Left kidney (tissue), 1 donor: ENCODE measurements at regions not wholly inside any gene's neighbourhood (a gene's known extent, or its start where the extent isn't known, plus 50 kb on each side); places are given as distances from the start of the nearest gene placed in this dataset.
"Not testable (repeated sequence)": the region's sequence is repeated elsewhere in the genome, so short reads cannot be mapped to it uniquely, and the experiment has no call there.

ENCODE experiments used
- DNase-seq: peaks from one replicate; pipeline ENCODE4 v3.0.0-alpha.2; 2013

GRCh38 chr1:115179397-115180079 is 90.2 kb upstream of the TSPAN2 start:
- no peak for DNase-seq

- DNase-seq, result no peak
These were observed 86.9 kb upstream of the TSPAN2 start for GRCh38 chr1:115176189-115176588.

GRCh38 chr1:115175596-115175995 is 86.3 kb upstream of the TSPAN2 start:
- DNase-seq, result no peak

- DNase-seq, result no peak
These were observed 83.8 kb upstream of the TSPAN2 start for GRCh38 chr1:115173151-115173550.

GRCh38 chr1:115172270-115172669 is 83.0 kb upstream of the TSPAN2 start:
- no peak for DNase-seq

- no peak for DNase-seq
These were observed 81.7 kb upstream of the TSPAN2 start for GRCh38 chr1:115170961-115171392.

GRCh38 chr1:115170377-115170776 is 81.1 kb upstream of the TSPAN2 start:
- no peak for DNase-seq

- no peak for DNase-seq
These were observed 78.7 kb upstream of the TSPAN2 start for GRCh38 chr1:115168026-115168425.

- DNase-seq, result no peak
These were observed 77.3 kb upstream of the TSPAN2 start for GRCh38 chr1:115166531-115167091.

GRCh38 chr1:115165776-115166175 is 76.5 kb upstream of the TSPAN2 start:
- DNase-seq, result no peak

- DNase-seq, result no peak
These were observed 75.8 kb upstream of the TSPAN2 start for GRCh38 chr1:115164940-115165705.

- DNase-seq, result no peak
These were observed 75.2 kb upstream of the TSPAN2 start for GRCh38 chr1:115164484-115164883.

- no peak for DNase-seq
These were observed 71.4 kb upstream of the TSPAN2 start for GRCh38 chr1:115160728-115161127.

GRCh38 chr1:115159958-115160357 is 70.7 kb upstream of the TSPAN2 start:
- no peak for DNase-seq

GRCh38 chr1:115158181-115158580 is 68.9 kb upstream of the TSPAN2 start:
- DNase-seq, result no peak

GRCh38 chr1:115156826-115157468 is 67.6 kb upstream of the TSPAN2 start:
- DNase-seq, result no peak

GRCh38 chr1:115153966-115154557 is 64.8 kb upstream of the TSPAN2 start:
- DNase-seq, result no peak

GRCh38 chr1:115147928-115148327 is 58.6 kb upstream of the TSPAN2 start:
- not testable (repeated sequence) for DNase-seq

GRCh38 chr1:115145226-115145625 is 55.9 kb upstream of the TSPAN2 start:
- DNase-seq, result no peak

GRCh38 chr1:115144176-115144575 is 54.9 kb upstream of the TSPAN2 start:
- DNase-seq, result no peak

GRCh38 chr1:115142616-115143015 is 53.3 kb upstream of the TSPAN2 start:
- DNase-seq, result no peak

- DNase-seq, result no peak
These were observed 51.8 kb upstream of the TSPAN2 start for GRCh38 chr1:115141145-115141454.
